RWPE2 (cell line): ENCODE measurements at regions not wholly inside any gene's neighbourhood (a gene's known extent, or its start where the extent isn't known, plus 50 kb on each side); places are given as distances from the start of the nearest gene placed in this dataset.

Experiments used
- ATAC-seq: fragments of 200-7000 bp; cut with Tn5 transposase; 3 replicates; pipeline ENCODE4 v1.9.1; 2021; ENCODE audit warnings: low read depth
- DNase-seq: peaks from one replicate; pipeline ENCODE4 v3.0.0-alpha.2; 2020; ENCODE audit warnings: low spot score
- H3K27ac ChIP-seq: fragments of 450-650 bp; 2 replicates; pipeline ENCODE4 v1.5.1; 2017; ENCODE audit warnings: mild to moderate bottlenecking; ENCODE audit not compliant: poor library complexity, severe bottlenecking
- H3K27me3 ChIP-seq: fragments of 250-450 bp; sonication (Bioruptor Pico); 2 replicates; pipeline ENCODE4 v1.5.1; 2021; ENCODE audit warnings: mild to moderate bottlenecking, moderate library complexity; ENCODE audit not compliant: insufficient read depth, poor library complexity, severe bottlenecking
- H3K36me3 ChIP-seq: fragments of 250-450 bp; sonication (Bioruptor Pico); 2 replicates; pipeline ENCODE4 v1.5.1; 2020; ENCODE audit warnings: low read depth, mild to moderate bottlenecking, moderate library complexity
- H3K4me1 ChIP-seq: fragments of 250-450 bp; sonication (Bioruptor Pico); 2 replicates; pipeline ENCODE4 v1.5.1; 2021; ENCODE audit warnings: mild to moderate bottlenecking, moderate library complexity; ENCODE audit not compliant: insufficient read depth, poor library complexity, severe bottlenecking
- H3K4me3 ChIP-seq: fragments of 250-450 bp; sonication (Bioruptor Pico); 2 replicates; pipeline ENCODE4 v1.5.1; 2021; ENCODE audit warnings: mild to moderate bottlenecking, moderate library complexity; ENCODE audit not compliant: severe bottlenecking
- H3K9me3 ChIP-seq: fragments of 250-450 bp; sonication (Bioruptor Pico); 2 replicates; pipeline ENCODE4 v1.5.1; 2021; ENCODE audit warnings: mild to moderate bottlenecking, moderate library complexity; ENCODE audit not compliant: severe bottlenecking
- TF ChIP-seq, protein P1 (sequence below): fragments of 450-650 bp; IDR thresholded peaks from one replicate; pipeline ENCODE4 v1.5.1; 2017; ENCODE audit warnings: mild to moderate bottlenecking, moderate library complexity; ENCODE audit not compliant: poor library complexity, severe bottlenecking

DNA sequence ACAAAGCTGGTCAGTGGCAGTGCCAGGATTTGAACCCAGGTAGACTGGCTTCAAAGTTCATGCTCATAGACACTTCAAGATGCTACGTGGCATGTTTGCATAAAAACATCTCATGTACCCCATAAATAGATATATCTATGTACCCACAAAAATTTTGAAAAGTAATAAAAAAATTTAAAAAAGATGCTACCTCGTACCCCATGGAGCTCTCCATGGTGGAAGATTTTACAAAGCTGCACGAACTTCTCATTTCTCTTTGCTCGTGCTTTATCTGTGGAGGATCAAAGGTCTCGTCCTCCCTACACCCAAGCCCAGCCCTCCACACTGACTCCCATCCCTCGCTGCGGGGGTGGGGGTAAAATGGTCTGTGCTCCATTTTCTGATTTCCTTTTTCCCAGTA, 135.5 kb downstream of the HAPSTR1 start:
- TF ChIP-seq, protein P1, sequence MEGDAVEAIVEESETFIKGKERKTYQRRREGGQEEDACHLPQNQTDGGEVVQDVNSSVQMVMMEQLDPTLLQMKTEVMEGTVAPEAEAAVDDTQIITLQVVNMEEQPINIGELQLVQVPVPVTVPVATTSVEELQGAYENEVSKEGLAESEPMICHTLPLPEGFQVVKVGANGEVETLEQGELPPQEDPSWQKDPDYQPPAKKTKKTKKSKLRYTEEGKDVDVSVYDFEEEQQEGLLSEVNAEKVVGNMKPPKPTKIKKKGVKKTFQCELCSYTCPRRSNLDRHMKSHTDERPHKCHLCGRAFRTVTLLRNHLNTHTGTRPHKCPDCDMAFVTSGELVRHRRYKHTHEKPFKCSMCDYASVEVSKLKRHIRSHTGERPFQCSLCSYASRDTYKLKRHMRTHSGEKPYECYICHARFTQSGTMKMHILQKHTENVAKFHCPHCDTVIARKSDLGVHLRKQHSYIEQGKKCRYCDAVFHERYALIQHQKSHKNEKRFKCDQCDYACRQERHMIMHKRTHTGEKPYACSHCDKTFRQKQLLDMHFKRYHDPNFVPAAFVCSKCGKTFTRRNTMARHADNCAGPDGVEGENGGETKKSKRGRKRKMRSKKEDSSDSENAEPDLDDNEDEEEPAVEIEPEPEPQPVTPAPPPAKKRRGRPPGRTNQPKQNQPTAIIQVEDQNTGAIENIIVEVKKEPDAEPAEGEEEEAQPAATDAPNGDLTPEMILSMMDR: no peak
- ATAC-seq (no peak), DNase-seq (no peak)
- no peaks in the 10 kb centered on the region for H3K9me3 ChIP-seq
- no peaks in the 10 kb centered on the region for H3K4me1 ChIP-seq
- no peak overlapping the region for H3K27ac ChIP-seq
- no peaks in the 10 kb centered on the region for H3K36me3 ChIP-seq
- H3K4me3 ChIP-seq: no peak overlapping the region
- H3K27me3 ChIP-seq: no peaks in the 10 kb centered on the region

DNA sequence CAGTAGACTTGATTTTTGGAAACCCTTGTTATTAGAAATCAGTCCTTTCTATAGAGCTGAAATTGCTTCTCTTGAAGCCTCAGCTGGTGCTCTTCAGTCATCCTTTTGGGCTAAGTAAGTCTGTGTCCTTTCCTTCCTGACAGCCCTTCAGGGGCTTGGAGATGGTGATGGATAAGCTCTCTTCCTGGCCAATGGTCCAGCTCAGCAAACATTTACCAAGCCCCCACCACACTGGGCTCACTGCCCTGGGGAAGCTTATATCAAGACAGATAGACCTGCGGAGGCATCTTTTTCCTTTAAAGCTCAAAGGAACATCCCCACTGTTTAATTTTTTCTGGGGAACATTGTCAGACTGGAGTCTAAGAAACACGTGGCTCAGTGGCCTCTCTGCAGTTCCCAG, 139.6 kb downstream of the HAPSTR1 start:
- Histone ChIP-seq H3K36me3 (no peaks in the 10 kb centered on the region), H3K27ac (no peak overlapping the region), H3K4me1 (no peaks in the 10 kb centered on the region), H3K27me3 (no peaks in the 10 kb centered on the region), H3K9me3 (no peaks in the 10 kb centered on the region), H3K4me3 (no peak overlapping the region)
- TF ChIP-seq, protein P1: no peak
- no peak for DNase-seq
- no peak for ATAC-seq

GRCh38 chr16:9232102-9232770, 140.8 kb downstream of the HAPSTR1 start:
- no peaks in the 10 kb centered on the region for H3K9me3 ChIP-seq
- TF ChIP-seq, protein P1: no peak
- no peak overlapping the region for H3K4me3 ChIP-seq
- H3K27me3 ChIP-seq: no peaks in the 10 kb centered on the region
- no peak for DNase-seq
- no peaks in the 10 kb centered on the region for H3K4me1 ChIP-seq
- H3K36me3 ChIP-seq: no peaks in the 10 kb centered on the region
- H3K27ac ChIP-seq: no peak overlapping the region
- ATAC-seq: no peak

DNA sequence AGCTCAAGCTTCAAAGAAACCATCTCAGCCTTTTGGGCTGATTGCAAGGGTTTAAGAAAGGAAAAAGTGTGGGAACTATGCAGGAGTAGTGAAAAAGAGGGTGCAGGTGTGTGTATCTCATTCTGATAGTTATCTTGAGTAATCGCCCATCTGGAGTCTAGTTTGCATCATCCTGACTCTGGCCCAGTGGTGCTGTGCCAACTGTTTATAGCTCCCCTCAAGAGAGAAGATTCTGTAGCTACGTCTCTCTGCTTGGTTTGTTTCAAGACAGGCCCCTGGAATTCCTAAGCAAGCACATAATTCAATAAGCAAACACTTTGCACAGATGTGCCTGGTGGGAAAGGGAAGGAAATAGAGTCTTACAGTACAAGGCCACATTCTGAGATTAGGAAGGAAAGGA, 144.4 kb downstream of the HAPSTR1 start:
- H3K27me3 ChIP-seq: no peaks in the 10 kb centered on the region
- TF ChIP-seq, protein P1: no peak
- ATAC-seq: no peak
- H3K36me3 ChIP-seq: no peaks in the 10 kb centered on the region
- H3K9me3 ChIP-seq: no peaks in the 10 kb centered on the region
- H3K4me3 ChIP-seq: no peak overlapping the region
- H3K27ac ChIP-seq: no peak overlapping the region
- no peak for DNase-seq
- no peaks in the 10 kb centered on the region for H3K4me1 ChIP-seq

DNA sequence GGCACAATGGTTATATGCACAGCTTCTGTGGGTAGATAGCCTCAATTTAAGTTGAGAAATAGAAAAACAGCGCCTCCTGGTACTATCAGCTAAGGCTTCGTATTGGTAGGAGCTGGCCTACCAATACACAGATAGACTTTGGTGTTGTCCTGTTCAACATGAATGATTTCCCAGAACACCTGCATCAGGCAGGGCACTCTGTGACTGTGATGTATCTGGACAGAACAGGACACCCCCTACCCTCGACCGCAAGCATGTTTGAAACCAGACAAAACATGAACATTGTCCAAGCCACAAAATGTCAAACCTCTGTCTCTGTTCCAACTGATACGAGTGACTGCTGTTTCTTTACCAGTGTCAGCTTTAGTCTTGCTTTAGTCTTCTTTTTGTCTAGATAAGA, 144.9 kb downstream of the HAPSTR1 start:
- ATAC-seq: no peak
- Histone ChIP-seq H3K27me3 (no peaks in the 10 kb centered on the region), H3K9me3 (no peaks in the 10 kb centered on the region), H3K4me3 (no peak overlapping the region), H3K36me3 (no peaks in the 10 kb centered on the region), H3K27ac (no peak overlapping the region), H3K4me1 (no peaks in the 10 kb centered on the region)
- no peak for DNase-seq
- TF ChIP-seq, protein P1: no peak
